ENCODE measurements at regions not wholly inside any gene's neighbourhood (a gene's known extent, or its start where the extent isn't known, plus 50 kb on each side); places are given as distances from the start of the nearest gene placed in this dataset.
"Not testable (repeated sequence)": the region's sequence is repeated elsewhere in the genome, so short reads cannot be mapped to it uniquely, and the experiment has no call there.

DNA sequence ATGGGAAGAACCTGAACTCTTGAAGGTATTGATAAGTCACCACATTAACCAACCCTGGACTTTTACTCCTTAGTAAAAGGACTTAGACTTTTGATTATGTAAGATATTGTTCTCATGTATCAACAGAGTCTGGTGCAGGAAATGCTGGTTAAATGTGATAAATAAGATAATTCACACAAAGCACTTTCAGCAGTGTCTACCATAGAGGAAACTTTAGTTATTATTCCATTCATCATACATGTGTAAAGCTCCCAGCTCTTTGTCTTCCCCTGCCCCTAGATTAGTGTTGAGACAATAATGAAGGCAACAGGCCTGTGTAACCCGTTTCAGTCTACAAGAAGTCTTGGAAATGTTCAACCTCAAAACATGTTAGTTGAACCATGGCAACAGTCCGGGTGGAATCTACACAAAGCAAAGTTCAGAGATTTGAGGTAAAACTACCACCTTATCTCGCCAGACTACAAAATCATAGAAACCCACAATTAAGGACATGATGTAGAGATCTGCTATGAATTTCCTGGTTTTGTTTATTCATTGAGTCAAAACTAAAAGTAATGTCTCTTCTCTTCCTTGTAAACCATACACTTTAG, 109.9 kb upstream of the ADO start:
- H3K4me3 ChIP-seq (ENCODE audit: low read depth, low read length), result no peak overlapping the region
- no peak for DNase-seq (ENCODE audit: low read depth)
- TF ChIP-seq CTCF (IDR thresholded peaks at IDR 0.05; ENCODE audit: insufficient read depth, low read length), result no peak

DNA sequence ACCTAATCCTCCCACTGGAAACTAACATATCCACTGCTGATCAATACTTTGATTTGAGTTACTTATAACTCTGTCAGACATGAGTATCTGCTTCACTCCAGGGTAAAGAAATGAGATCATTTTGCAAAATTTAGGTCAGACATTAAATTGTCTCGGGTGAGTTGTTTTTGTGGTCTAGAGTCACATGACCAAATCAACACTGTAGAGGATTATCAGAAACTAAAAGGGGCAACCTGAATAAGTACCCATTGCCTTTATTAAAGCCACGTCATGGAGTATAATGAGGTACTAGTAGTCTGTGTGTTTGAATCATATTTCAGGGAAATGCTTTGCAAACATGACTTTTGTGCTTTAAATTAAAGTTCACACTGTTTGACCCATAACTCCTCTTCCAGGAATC, 107.7 kb upstream of the ADO start:
- no peak for TF ChIP-seq CTCF (IDR thresholded peaks at IDR 0.05; ENCODE audit: insufficient read depth, low read length)
- DNase-seq (ENCODE audit: low read depth), result no peak
- no peak overlapping the region for H3K4me3 ChIP-seq (ENCODE audit: low read depth, low read length)

- no peak overlapping the region for H3K4me3 ChIP-seq (ENCODE audit: low read depth, low read length)
- no peak for TF ChIP-seq CTCF (IDR thresholded peaks at IDR 0.05; ENCODE audit: insufficient read depth, low read length)
- DNase-seq (ENCODE audit: low read depth), result no peak
These were observed 105.4 kb upstream of the ADO start for GRCh38 chr10:62699148-62699547.

GRCh38 chr10:62704121-62704520, 100.4 kb upstream of the ADO start:
- not testable (repeated sequence) for DNase-seq (ENCODE audit: low read depth); H3K4me3 ChIP-seq (ENCODE audit: low read depth, low read length)

- no peak for DNase-seq (ENCODE audit: low read depth)
- no peak for TF ChIP-seq CTCF (IDR thresholded peaks at IDR 0.05; ENCODE audit: insufficient read depth, low read length)
- no peak overlapping the region for H3K4me3 ChIP-seq (ENCODE audit: low read depth, low read length)
These were observed 98.7 kb upstream of the ADO start for GRCh38 chr10:62705789-62706188.

- H3K4me3 ChIP-seq (ENCODE audit: low read depth, low read length), result no peak overlapping the region
- no peak for TF ChIP-seq CTCF (IDR thresholded peaks at IDR 0.05; ENCODE audit: insufficient read depth, low read length)
- no peak for DNase-seq (ENCODE audit: low read depth)
These were observed 96.7 kb upstream of the ADO start for GRCh38 chr10:62707810-62708209.

DNA sequence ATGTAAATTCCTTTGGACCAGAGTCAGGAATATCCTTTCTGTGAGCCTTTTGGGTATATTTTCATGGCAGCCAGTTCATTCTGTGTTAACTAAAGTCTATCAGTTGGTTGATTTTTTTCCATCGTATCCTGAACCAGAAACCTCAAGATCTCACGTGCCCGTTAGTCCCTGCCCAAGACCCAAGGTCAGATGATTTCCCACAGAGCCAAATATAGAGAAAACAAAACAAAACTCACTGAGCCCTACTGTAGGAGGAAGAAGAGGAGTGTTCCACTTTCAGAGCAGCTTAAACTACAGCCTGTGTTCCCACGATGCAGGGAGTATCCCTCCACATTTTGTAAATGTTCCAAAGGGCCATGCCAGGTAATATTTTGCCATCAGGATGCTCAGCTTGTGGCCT, 96.0 kb upstream of the ADO start:
- no peak overlapping the region for H3K4me3 ChIP-seq (ENCODE audit: low read depth, low read length)
- no peak for DNase-seq (ENCODE audit: low read depth)
- no peak for TF ChIP-seq CTCF (IDR thresholded peaks at IDR 0.05; ENCODE audit: insufficient read depth, low read length)
